ENCODE measurements at regions not wholly inside any gene's neighbourhood (a gene's known extent, or its start where the extent isn't known, plus 50 kb on each side); places are given as distances from the start of the nearest gene placed in this dataset.

- TF ChIP-seq CTCF (IDR thresholded peaks at IDR 0.05): no peak
- TF ChIP-seq POLR2A (IDR thresholded peaks at IDR 0.05): no peak
These were observed 220.9 kb upstream of the MKLN1 start for GRCh38 chr7:131106681-131107336.

Measured in testis (tissue), 2 donors.